Epithelial cell of esophagus (primary cell): ENCODE measurements at regions not wholly inside any gene's neighbourhood (a gene's known extent, or its start where the extent isn't known, plus 50 kb on each side); places are given as distances from the start of the nearest gene placed in this dataset.
"Not testable (repeated sequence)": the region's sequence is repeated elsewhere in the genome, so short reads cannot be mapped to it uniquely, and the experiment has no call there.

Experiments
- DNase-seq: peaks from one replicate; pipeline ENCODE4 v3.0.0; 2010; ENCODE audit warnings: low read depth
- H3K4me3 ChIP-seq: 2 replicates; pipeline ENCODE4 v1.5.1; 2011; ENCODE audit warnings: mild to moderate bottlenecking, low read length, control low read depth
- CTCF ChIP-seq: IDR thresholded peaks from 2 replicates; pipeline ENCODE4 v1.5.1; 2011; ENCODE audit warnings: low read depth, mild to moderate bottlenecking, low read length, control low read depth, inconsistent platforms; ENCODE audit not compliant: insufficient read depth; ENCODE audit errors: missing control alignments

DNA sequence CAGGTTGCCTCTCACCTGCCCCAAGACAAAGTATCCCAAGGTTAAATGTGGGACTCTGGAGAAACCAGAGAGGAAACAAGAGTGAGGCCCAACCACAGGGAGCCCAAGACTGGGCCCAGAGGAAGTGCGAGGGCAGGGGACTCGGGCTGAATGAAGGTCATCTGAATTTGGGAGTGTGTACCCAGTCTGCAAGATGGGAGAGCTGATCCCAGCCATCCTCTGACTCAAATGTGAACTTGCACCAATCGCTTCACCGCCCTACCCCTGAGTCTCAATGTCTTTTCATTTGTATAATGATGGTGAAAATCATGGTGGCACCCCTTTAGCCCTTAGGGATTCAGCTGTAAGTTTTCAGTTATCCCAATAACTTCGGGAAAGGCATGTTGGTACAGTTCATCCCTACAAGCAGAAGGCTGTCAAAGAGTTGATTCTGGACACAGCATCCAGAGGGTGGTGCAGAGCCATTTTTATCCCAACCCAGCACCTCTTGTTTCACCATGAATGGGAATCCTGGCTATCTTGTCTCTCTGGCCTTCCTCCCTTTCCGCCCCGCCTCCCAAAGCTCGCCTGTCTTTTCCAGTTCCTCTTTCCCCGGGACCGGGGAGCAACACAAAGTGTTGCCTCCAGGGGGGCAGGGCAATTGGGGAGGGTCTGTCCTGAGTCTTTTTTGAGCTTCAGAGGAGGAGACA lies 123.4 kb downstream of the NUFIP1 start:
- H3K4me3 ChIP-seq = no peak overlapping the region
- no peak for TF ChIP-seq CTCF
- DNase-seq = no peak

DNA sequence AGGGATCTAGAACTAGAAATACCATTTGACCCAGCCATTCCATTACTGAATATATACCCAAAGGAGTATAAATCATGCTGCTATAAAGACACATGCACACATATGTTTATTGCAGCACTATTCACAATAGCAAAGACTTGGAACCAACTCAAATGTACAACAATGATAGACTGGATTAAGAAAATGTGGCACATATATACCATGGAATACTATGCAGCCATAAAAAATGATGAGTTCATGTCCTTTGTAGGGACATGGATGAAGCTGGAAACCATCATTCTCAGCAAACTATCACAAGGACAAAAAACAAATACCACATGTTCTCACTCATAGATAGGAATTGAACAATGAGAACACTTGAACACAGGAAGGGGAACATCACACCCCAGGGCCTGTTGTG lies 125.6 kb downstream of the NUFIP1 start:
- DNase-seq = not testable (repeated sequence)

GRCh38 chr13:44860454-44860853 lies 128.8 kb downstream of the NUFIP1 start:
- no peak overlapping the region for H3K4me3 ChIP-seq
- no peak for TF ChIP-seq CTCF
- DNase-seq = peak; percentile 28

More for the DNA sequence above, 125.6 kb downstream of the NUFIP1 start:
- H3K4me3 ChIP-seq = not testable (repeated sequence)

DNA sequence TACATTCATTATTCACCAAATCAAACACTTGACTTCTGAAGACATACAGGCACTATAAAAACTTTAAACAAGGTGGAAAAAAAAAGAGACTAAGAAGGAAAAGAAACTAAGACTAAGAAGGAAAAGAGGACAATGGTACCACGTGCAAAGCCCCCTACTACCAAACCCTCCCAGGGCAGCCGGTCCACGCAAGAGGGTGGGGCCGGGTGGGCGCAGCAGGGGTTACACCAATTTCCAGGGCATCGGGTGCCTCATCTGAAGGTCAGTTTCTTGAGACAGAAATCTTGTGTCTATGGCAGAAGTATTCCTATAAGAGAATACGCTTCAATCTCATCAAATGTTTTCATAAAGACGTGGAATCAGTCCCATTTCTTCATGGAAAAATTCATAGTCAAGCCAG lies 131.5 kb downstream of the NUFIP1 start:
- no peak for TF ChIP-seq CTCF
- H3K4me3 ChIP-seq = no peak overlapping the region
- no peak for DNase-seq

DNA sequence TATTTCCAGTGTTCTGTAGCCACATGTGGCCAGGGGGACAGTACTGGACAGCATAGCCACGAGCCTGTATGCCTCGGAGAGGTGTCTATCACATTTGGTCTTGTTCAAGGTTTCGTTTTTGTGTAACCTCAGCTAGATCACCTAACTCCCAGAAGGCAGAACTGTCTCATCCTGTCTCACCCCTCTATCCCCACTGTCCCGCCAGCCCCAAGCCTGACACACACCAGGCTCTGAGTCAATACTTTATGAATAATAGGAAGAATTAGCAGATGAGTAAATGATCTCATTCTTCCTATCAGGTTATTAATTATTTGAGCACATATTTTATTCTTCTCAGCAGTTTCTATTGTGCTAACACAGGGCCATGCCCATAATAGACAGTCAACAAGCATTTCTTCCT lies 132.2 kb downstream of the NUFIP1 start:
- DNase-seq = peak; percentile 75
- TF ChIP-seq CTCF = no peak

GRCh38 chr13:44855860-44856259 lies 133.4 kb downstream of the NUFIP1 start:
- H3K4me3 ChIP-seq = no peak overlapping the region
- TF ChIP-seq CTCF = no peak
- DNase-seq = no peak

More for the DNA sequence above, 132.2 kb downstream of the NUFIP1 start:
- H3K4me3 ChIP-seq = no peak overlapping the region

DNA sequence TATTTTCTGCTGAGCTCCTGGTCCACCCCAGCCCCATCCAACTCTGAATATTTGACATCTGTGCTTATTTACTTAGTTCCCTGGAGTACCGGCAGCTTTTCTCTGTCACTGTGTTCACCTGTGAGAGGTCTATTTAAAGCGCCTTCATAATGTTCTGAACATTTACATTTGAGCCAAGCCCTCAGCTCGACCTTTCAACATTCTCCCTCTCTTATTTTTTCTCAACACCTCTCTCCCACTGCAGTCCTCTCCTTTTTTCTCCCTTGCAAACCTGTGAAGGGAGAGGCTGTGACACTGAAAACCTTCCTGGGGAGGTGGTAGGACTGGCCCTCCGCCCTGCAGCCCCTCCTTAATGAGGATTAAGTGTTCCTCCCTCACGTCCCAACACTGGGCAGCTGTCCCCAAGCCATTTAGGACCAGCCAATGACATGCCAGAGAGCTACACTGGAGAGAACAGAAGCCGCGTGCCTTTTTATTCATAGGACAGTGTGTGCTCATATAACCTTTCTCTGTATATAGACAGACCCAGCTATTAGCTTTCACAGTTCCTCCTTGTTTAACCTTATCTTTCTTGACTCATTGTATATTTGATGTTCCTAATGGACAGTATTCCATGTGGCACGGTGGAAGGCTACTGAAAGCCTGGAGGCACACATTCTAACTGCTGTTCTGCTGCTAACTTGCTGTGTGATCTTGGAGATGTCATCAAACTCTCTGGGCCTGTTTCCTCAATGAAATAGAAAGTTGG lies 134.8 kb downstream of the NUFIP1 start:
- no peak for TF ChIP-seq CTCF
- H3K4me3 ChIP-seq = no peak overlapping the region
- no peak for DNase-seq
